ENCODE measurements at regions not wholly inside any gene's neighbourhood (a gene's known extent, or its start where the extent isn't known, plus 50 kb on each side); places are given as distances from the start of the nearest gene placed in this dataset.

GRCh38 chr1:175801979-175802378, 58.6 kb upstream of the TNR start:
- TF ChIP-seq POLR2A (IDR thresholded peaks at IDR 0.05) (no peak), CTCF (IDR thresholded peaks at IDR 0.05) (no peak)
